SK-N-MC (cell line): ENCODE measurements at regions not wholly inside any gene's neighbourhood (a gene's known extent, or its start where the extent isn't known, plus 50 kb on each side); places are given as distances from the start of the nearest gene placed in this dataset.

ENCODE experiments used
- EZH2 ChIP-seq: fragments of 200-600 bp; sonication (generic); IDR thresholded peaks from one replicate; pipeline ENCODE4 v1.6.1; 2017; ENCODE audit warnings: antibody characterized with exemption
- FOXP2 ChIP-seq: optimal IDR thresholded peaks from 2 replicates; pipeline ENCODE3; 2011; ENCODE audit warnings: mild to moderate bottlenecking, moderate library complexity; ENCODE audit not compliant: insufficient read depth; ENCODE audit errors: extremely low read length, control extremely low read depth
- POLR2AphosphoS5 ChIP-seq: IDR thresholded peaks from 2 replicates; pipeline ENCODE4 v1.6.1; 2012; ENCODE audit warnings: mild to moderate bottlenecking, low read depth, low read length, borderline replicate concordance

- TF ChIP-seq EZH2 (no peak), POLR2AphosphoS5 (no peak), FOXP2 (no peak)
These were observed 80.8 kb upstream of the POU3F1 start for GRCh38 chr1:38127428-38127827.
